A549 (cell line): ENCODE measurements at regions not wholly inside any gene's neighbourhood (a gene's known extent, or its start where the extent isn't known, plus 50 kb on each side); places are given as distances from the start of the nearest gene placed in this dataset.

Experiments used
- BHLHE40 ChIP-seq: IDR thresholded peaks from 2 replicates; pipeline ENCODE4 v1.6.1; 2012; ENCODE audit warnings: low read depth, low read length, inconsistent platforms
- CEBPB ChIP-seq, 2 experiments: fragments of >200 bp in 1 of 2; sonication (Bioruptor Twin) in 1 of 2; formaldehyde crosslinking in 1 of 2; IDR thresholded peaks; 2 replicates each; pipeline ENCODE4 v1.6.1; 2012 to 2016
- POLR2A ChIP-seq: IDR thresholded peaks from 2 replicates; pipeline ENCODE4 v1.6.1; 2012; ENCODE audit warnings: mild to moderate bottlenecking, low read length
- POLR2AphosphoS2 ChIP-seq: conservative IDR thresholded peaks from 2 replicates; pipeline ENCODE4 v1.6.1; 2012; ENCODE audit warnings: low read length, improper control_type of control experiment, inconsistent platforms
- RFX5 ChIP-seq: fragments of 450-650 bp; IDR thresholded peaks from 2 replicates; pipeline ENCODE4 v1.7.1; 2014; ENCODE audit warnings: antibody characterized with exemption, mild to moderate bottlenecking, moderate library complexity
- SREBF2 ChIP-seq: fragments of 450-650 bp; IDR thresholded peaks from 2 replicates; pipeline ENCODE4 v1.6.1; 2014; ENCODE audit warnings: mild to moderate bottlenecking, moderate library complexity
- ZFP36 ChIP-seq: fragments of 450-650 bp; IDR thresholded peaks from 2 replicates; pipeline ENCODE4 v1.6.1; 2014; ENCODE audit warnings: borderline replicate concordance; ENCODE audit not compliant: partially characterized antibody
- ZNF302 ChIP-seq: fragments of 250-450 bp; sonication (Bioruptor Pico); IDR thresholded peaks from 2 replicates; pipeline ENCODE4 v1.9.0; 2021; ENCODE audit warnings: inconsistent platforms, mild to moderate bottlenecking, moderate library complexity
- TF ChIP-seq, protein P1 (sequence below): IDR thresholded peaks from 2 replicates; pipeline ENCODE4 v1.6.1; 2012
- TF ChIP-seq, protein P2 (sequence below): fragments of >200 bp; sonication (Bioruptor Twin); formaldehyde crosslinking; IDR thresholded peaks from 3 replicates; pipeline ENCODE4 v1.5.1; 2016
- TF ChIP-seq, protein P3 (sequence below): IDR thresholded peaks from 2 replicates; pipeline ENCODE4 v1.6.1; 2012; ENCODE audit warnings: low read depth, borderline replicate concordance
- TF ChIP-seq, protein P4 (sequence below): fragments of 200-600 bp; sonication (generic); IDR thresholded peaks from 2 replicates; pipeline ENCODE4 v1.6.1; 2016; ENCODE audit warnings: antibody characterized with exemption, mild to moderate bottlenecking, moderate library complexity
- TF ChIP-seq, protein P5 (sequence below): fragments of >200 bp; sonication (Bioruptor Twin); formaldehyde crosslinking; IDR thresholded peaks from 3 replicates; pipeline ENCODE4 v1.6.1; 2016

DNA sequence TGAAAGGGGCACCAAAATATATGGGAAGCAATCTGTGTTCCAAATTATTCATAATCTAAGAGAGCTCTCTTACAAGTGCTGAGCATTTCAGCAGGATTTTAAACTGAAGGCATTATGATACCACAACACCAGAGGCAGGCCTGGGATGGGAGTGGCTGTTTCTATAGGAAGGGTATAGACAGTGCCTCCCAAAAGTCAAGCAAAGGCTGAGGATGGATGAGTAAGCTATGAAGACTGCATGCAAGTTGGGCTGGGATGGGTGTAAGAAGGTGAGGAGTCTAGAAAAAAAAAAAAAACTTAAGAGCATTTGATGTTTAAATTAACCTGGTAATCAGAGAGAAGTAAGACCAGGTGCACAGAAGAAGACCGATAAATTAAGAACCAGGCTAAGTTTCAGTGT, 132.5 kb downstream of the OSR1 start:
- TF ChIP-seq, protein P1, sequence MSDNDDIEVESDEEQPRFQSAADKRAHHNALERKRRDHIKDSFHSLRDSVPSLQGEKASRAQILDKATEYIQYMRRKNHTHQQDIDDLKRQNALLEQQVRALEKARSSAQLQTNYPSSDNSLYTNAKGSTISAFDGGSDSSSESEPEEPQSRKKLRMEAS, result no peak
- TF ChIP-seq, protein P2, sequence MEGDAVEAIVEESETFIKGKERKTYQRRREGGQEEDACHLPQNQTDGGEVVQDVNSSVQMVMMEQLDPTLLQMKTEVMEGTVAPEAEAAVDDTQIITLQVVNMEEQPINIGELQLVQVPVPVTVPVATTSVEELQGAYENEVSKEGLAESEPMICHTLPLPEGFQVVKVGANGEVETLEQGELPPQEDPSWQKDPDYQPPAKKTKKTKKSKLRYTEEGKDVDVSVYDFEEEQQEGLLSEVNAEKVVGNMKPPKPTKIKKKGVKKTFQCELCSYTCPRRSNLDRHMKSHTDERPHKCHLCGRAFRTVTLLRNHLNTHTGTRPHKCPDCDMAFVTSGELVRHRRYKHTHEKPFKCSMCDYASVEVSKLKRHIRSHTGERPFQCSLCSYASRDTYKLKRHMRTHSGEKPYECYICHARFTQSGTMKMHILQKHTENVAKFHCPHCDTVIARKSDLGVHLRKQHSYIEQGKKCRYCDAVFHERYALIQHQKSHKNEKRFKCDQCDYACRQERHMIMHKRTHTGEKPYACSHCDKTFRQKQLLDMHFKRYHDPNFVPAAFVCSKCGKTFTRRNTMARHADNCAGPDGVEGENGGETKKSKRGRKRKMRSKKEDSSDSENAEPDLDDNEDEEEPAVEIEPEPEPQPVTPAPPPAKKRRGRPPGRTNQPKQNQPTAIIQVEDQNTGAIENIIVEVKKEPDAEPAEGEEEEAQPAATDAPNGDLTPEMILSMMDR, result no peak
- TF ChIP-seq, protein P3, sequence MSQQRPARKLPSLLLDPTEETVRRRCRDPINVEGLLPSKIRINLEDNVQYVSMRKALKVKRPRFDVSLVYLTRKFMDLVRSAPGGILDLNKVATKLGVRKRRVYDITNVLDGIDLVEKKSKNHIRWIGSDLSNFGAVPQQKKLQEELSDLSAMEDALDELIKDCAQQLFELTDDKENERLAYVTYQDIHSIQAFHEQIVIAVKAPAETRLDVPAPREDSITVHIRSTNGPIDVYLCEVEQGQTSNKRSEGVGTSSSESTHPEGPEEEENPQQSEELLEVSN, result no peak
- no peak for TF ChIP-seq RFX5
- TF ChIP-seq POLR2AphosphoS2, result no peak
- no peak for TF ChIP-seq ZFP36
- no peak for TF ChIP-seq POLR2A
- TF ChIP-seq, protein P4, sequence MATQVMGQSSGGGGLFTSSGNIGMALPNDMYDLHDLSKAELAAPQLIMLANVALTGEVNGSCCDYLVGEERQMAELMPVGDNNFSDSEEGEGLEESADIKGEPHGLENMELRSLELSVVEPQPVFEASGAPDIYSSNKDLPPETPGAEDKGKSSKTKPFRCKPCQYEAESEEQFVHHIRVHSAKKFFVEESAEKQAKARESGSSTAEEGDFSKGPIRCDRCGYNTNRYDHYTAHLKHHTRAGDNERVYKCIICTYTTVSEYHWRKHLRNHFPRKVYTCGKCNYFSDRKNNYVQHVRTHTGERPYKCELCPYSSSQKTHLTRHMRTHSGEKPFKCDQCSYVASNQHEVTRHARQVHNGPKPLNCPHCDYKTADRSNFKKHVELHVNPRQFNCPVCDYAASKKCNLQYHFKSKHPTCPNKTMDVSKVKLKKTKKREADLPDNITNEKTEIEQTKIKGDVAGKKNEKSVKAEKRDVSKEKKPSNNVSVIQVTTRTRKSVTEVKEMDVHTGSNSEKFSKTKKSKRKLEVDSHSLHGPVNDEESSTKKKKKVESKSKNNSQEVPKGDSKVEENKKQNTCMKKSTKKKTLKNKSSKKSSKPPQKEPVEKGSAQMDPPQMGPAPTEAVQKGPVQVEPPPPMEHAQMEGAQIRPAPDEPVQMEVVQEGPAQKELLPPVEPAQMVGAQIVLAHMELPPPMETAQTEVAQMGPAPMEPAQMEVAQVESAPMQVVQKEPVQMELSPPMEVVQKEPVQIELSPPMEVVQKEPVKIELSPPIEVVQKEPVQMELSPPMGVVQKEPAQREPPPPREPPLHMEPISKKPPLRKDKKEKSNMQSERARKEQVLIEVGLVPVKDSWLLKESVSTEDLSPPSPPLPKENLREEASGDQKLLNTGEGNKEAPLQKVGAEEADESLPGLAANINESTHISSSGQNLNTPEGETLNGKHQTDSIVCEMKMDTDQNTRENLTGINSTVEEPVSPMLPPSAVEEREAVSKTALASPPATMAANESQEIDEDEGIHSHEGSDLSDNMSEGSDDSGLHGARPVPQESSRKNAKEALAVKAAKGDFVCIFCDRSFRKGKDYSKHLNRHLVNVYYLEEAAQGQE, result no peak
- TF ChIP-seq BHLHE40, result no peak
- no peak for TF ChIP-seq CEBPB (IDR thresholded peaks at IDR 0.05)
- TF ChIP-seq ZNF302 (CRISPR knock-in tag), result no peak
- TF ChIP-seq, protein P5, sequence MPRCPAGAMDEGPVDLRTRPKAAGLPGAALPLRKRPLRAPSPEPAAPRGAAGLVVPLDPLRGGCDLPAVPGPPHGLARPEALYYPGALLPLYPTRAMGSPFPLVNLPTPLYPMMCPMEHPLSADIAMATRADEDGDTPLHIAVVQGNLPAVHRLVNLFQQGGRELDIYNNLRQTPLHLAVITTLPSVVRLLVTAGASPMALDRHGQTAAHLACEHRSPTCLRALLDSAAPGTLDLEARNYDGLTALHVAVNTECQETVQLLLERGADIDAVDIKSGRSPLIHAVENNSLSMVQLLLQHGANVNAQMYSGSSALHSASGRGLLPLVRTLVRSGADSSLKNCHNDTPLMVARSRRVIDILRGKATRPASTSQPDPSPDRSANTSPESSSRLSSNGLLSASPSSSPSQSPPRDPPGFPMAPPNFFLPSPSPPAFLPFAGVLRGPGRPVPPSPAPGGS, result no peak
- no peak for TF ChIP-seq SREBF2
